Breast epithelium (tissue), 4 donors: ENCODE measurements at regions not wholly inside any gene's neighbourhood (a gene's known extent, or its start where the extent isn't known, plus 50 kb on each side); places are given as distances from the start of the nearest gene placed in this dataset.
"Not testable (repeated sequence)": the region's sequence is repeated elsewhere in the genome, so short reads cannot be mapped to it uniquely, and the experiment has no call there.

Experiments used
- DNase-seq, 2 donors: peaks; one replicate each; pipeline ENCODE4 v3.0.0-alpha.2; 2019; ENCODE audit warnings: low spot score in 2 of 2
- H3K27ac ChIP-seq, 2 donors: fragments of 200-600 bp; sonication (generic) in 1 of 2; one replicate each; pipeline ENCODE4 v1.5.1; 2016 to 2019; ENCODE audit warnings: mild to moderate bottlenecking in 1 of 2
- H3K27me3 ChIP-seq, 2 donors: fragments of 200-600 bp; sonication (generic) in 1 of 2; one replicate each; pipeline versions ENCODE4 v1.5.1 to v1.6.0; 2017 to 2019; ENCODE audit warnings: control low read depth in 1 of 2, mild to moderate bottlenecking in 1 of 2
- H3K36me3 ChIP-seq: fragments of 200-600 bp; one replicate; pipeline ENCODE4 v1.5.1; 2019
- H3K4me1 ChIP-seq, 2 donors: fragments of 200-600 bp; sonication (generic); one replicate each; pipeline ENCODE4 v1.5.1; 2016 to 2019; ENCODE audit warnings: control low read depth in 1 of 2
- H3K4me3 ChIP-seq, 3 donors: fragments of 200-600 bp; sonication (generic); 1 replicate in 2 of 3; 2 replicates in 1 of 3; pipeline ENCODE4 v1.5.1; 2016 to 2019; ENCODE audit warnings: mild to moderate bottlenecking in 3 of 3, moderate library complexity in 2 of 3
- H3K9me3 ChIP-seq, 2 donors: fragments of 200-600 bp; sonication (generic) in 1 of 2; one replicate each; pipeline ENCODE4 v1.5.1; 2016 to 2019; ENCODE audit warnings: control low read depth in 1 of 2
- POLR2A ChIP-seq: fragments of 450-650 bp; IDR thresholded peaks from one replicate; pipeline ENCODE4 v1.6.1; 2016; ENCODE audit warnings: antibody characterized with exemption, mild to moderate bottlenecking, moderate library complexity
- POLR2AphosphoS5 ChIP-seq, 3 donors: sonication (generic); formaldehyde crosslinking; IDR thresholded peaks; one replicate each; pipeline ENCODE4 v1.6.1; 2017; ENCODE audit warnings: antibody characterized with exemption in 3 of 3
- intact Hi-C: fragments of 100-400 bp; cut with DNase I; formaldehyde crosslinking; loops from one replicate; pipeline ENCODE4 v1.15.1; 2023; ENCODE audit warnings: low total_unique reads
- TF ChIP-seq, protein P1 (sequence below), 3 donors: fragments of 450-650 bp; IDR thresholded peaks; one replicate each; pipeline ENCODE4 v1.5.1; 2016 to 2017; ENCODE audit warnings: antibody characterized with exemption in 3 of 3, mild to moderate bottlenecking in 3 of 3, moderate library complexity in 3 of 3

DNA sequence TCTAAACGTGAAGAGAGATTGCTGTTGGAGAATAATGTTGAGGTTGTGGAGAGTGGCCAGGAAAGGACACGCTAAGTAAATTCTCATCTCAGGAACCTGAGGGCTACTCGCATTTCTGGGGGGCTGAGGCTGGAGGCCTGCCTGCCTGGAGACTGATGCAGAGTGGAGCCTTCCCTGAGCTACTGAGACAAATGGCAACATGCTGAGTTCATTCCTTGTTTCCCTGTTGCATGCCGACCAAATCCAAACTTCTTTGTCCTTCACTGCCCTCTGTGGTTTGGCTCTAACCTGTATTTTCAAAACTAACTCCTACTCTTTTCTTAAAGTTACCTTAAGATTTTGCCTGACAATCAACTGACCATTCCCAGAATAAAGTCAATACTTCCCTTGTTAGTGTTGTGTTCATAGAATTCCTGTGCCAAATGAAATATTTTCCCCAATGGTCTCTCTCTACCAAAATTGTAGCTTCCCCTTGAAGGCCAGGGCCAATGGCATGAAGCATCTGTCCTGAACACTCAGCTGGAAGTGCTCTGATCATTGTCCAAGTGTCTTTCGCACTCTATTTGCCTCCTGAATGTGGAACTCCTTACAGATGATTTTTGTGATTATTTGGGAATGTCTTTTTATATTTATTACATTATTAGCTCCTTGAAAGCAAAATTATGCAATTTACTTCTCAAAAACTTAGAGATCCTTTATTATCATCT is 1085.6 kb downstream of the SOCS6 start:
- peaks cover 0 to 5% of the 10 kb centered on the region in 2 donors for H3K4me1 ChIP-seq
- H3K9me3 ChIP-seq = no peaks in the 10 kb centered on the region
- no peaks in the 10 kb centered on the region for H3K27me3 ChIP-seq
- H3K4me3 ChIP-seq = no peak overlapping the region
- no peaks in the 10 kb centered on the region for H3K36me3 ChIP-seq
- TF ChIP-seq POLR2AphosphoS5 (IDR thresholded peaks at IDR 0.05) = no peak
- no peak for TF ChIP-seq POLR2A
- TF ChIP-seq, protein P1, sequence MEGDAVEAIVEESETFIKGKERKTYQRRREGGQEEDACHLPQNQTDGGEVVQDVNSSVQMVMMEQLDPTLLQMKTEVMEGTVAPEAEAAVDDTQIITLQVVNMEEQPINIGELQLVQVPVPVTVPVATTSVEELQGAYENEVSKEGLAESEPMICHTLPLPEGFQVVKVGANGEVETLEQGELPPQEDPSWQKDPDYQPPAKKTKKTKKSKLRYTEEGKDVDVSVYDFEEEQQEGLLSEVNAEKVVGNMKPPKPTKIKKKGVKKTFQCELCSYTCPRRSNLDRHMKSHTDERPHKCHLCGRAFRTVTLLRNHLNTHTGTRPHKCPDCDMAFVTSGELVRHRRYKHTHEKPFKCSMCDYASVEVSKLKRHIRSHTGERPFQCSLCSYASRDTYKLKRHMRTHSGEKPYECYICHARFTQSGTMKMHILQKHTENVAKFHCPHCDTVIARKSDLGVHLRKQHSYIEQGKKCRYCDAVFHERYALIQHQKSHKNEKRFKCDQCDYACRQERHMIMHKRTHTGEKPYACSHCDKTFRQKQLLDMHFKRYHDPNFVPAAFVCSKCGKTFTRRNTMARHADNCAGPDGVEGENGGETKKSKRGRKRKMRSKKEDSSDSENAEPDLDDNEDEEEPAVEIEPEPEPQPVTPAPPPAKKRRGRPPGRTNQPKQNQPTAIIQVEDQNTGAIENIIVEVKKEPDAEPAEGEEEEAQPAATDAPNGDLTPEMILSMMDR (IDR thresholded peaks at IDR 0.05) = no peak
- no peak for DNase-seq
- peak overlapping the region in 1 of 2 donors; percentile 18 for H3K27ac ChIP-seq
- intact Hi-C loops = no loop called here

DNA sequence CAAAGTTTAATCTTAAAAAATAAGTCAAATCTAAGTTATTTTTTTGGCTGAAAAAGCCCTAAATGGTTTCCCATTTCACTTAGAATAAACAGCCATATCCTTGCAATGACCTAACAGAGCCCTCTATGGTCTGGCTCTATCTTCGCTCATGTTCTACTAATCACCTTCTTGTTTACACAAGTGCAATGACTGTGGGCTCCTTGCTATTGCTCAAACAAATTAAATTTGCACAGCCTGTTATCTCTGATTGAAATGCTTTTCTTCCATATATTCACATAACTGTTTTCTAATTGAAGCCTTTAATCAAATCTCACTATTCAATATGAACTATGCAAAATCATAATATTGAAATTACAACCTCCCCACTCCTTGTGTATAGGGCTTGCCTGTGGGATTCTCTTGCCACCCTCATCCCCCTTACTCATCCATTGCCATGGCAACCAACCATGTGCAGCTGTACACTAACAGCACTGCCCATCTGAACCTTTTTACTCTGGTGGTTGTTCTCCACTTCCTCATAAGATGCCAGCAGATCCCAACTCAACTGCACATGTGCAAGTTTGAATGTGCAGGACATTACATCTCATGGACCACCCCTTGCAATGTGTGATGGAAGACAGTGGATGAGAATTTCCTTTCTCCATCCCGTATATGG is 1083.2 kb downstream of the SOCS6 start:
- peaks cover 3% of the 10 kb centered on the region in 2 donors for H3K9me3 ChIP-seq
- no peaks in the 10 kb centered on the region for H3K36me3 ChIP-seq
- H3K4me1 ChIP-seq = peaks cover 0 to 5% of the 10 kb centered on the region in 2 donors
- intact Hi-C loops = no loop called here
- no peaks in the 10 kb centered on the region for H3K27me3 ChIP-seq
- DNase-seq = no peak
- H3K27ac ChIP-seq = no peak overlapping the region
- TF ChIP-seq, protein P1 (IDR thresholded peaks at IDR 0.05) = no peak
- TF ChIP-seq POLR2A = no peak
- no peak for TF ChIP-seq POLR2AphosphoS5 (IDR thresholded peaks at IDR 0.05)
- H3K4me3 ChIP-seq = no peak overlapping the region

DNA sequence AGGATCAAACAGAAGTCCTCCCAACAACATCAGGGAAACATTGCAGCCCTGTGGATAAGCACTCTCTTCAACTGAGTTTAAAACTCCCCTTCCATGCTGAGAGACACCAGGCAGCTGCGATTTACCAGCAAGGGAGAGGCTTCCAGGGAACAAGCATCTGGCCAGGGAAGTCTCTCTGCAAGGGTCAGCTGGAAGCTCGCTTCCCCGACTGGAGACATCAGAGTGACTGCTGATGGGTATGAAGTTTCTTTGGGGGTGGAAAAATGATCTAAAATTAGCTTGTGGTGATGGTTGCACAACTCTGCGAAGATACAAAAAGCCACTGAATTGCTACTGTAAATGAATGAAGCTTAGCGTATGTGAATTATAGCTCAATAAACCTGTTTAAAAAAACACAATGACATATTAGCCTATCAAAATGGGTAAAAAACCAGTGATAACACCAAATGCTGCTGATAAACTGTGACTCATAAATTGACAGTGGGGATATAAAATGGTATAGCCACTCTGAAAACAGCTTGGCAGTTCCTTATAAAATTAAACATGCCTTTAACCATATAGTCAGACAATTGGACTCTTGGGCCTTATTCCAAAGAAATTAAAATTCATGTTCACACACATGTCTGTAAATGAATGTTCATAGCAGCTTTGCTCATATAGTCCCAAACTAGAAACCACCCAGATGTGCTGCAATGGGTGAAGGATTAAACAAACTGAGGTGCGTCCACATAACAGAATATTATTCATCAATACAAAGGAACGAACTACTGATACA is 1082.0 kb downstream of the SOCS6 start:
- intact Hi-C loops = no loop called here

DNA sequence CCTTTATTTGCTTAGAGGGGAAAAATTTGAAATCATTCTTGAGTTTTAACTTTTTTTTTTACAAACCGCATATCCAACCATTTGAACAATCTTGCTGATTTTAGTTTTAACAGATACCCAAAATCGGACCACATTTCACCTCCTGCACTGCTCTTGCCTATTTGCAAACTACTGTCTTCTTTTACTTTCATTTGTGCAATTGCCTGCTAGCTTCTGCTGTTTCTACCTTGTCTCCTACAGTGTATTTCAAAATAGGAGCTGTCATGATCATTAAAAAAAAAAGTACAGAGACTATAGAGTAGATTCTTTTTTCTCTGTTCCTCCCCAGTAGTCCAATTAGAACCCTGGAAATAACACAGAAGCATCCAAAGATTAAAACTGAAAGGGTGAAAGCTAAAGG is 1081.2 kb downstream of the SOCS6 start:
- no peak for DNase-seq
- Histone ChIP-seq H3K27ac (no peak overlapping the region), H3K9me3 (peaks cover 8 to 16% of the 10 kb centered on the region in 2 donors), H3K27me3 (no peaks in the 10 kb centered on the region), H3K4me1 (peaks cover 0 to 5% of the 10 kb centered on the region in 2 donors), H3K36me3 (no peaks in the 10 kb centered on the region), H3K4me3 (no peak overlapping the region)
- intact Hi-C loops = no loop called here
- TF ChIP-seq, protein P1 (IDR thresholded peaks at IDR 0.05) = no peak
- TF ChIP-seq POLR2AphosphoS5 (IDR thresholded peaks at IDR 0.05) = no peak
- no peak for TF ChIP-seq POLR2A

More for the DNA sequence above, 1082.0 kb downstream of the SOCS6 start:
- Histone ChIP-seq H3K4me1 (peaks cover 0 to 5% of the 10 kb centered on the region in 2 donors), H3K27ac (no peak overlapping the region), H3K36me3 (no peaks in the 10 kb centered on the region), H3K9me3 (peaks cover 8 to 15% of the 10 kb centered on the region in 2 donors), H3K27me3 (no peaks in the 10 kb centered on the region), H3K4me3 (no peak overlapping the region)
- TF ChIP-seq POLR2AphosphoS5 (IDR thresholded peaks at IDR 0.05) (no peak), POLR2A (no peak)
- TF ChIP-seq, protein P1 (IDR thresholded peaks at IDR 0.05) = no peak
- DNase-seq = no peak

DNA sequence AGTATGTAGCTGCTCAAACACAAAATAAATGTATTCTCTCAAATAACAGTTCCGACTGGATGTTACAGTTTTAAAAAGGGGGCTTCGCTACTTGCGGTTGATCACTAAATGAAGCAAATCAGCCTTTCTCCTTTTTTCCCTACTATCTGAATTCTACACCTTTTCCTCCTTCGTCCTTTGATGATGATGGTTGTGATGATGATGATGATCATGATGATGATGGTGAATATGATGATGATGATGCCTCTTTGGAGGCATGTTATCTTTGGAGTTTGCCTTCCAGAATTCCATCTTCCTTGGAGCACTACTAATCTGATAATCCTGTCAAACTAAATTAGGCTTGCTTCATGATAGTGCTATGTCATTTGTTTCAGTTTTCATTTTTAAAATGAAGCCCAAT is 1073.3 kb downstream of the SOCS6 start:
- Histone ChIP-seq H3K27ac (no peak overlapping the region), H3K4me1 (no peaks in the 10 kb centered on the region), H3K9me3 (peaks cover 6 to 14% of the 10 kb centered on the region in 2 donors), H3K4me3 (no peak overlapping the region), H3K36me3 (no peaks in the 10 kb centered on the region), H3K27me3 (no peaks in the 10 kb centered on the region)
- intact Hi-C loops = no loop called here
- no peak for DNase-seq
- no peak for TF ChIP-seq POLR2AphosphoS5 (IDR thresholded peaks at IDR 0.05)
- TF ChIP-seq, protein P1 (IDR thresholded peaks at IDR 0.05) = no peak
- TF ChIP-seq POLR2A = no peak

DNA sequence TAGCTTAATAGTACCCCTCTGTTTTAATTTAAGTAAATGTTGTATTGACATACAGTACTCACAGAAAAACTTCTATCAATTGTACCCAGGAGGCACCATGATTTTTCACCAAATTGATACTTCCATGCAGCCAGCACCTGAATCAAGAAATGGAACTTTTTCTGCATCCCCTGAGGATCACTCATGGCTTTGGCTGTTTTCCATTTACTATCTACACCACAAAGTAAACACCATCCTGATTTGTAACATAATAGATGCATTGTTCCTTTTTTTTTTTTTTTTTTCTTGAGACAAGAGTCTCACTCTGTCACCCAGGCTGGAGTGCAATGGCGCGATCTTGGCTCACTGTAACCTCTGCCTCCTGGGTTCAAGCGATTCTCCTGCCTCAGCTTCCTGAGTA is 1066.8 kb downstream of the SOCS6 start:
- H3K4me1 ChIP-seq, intact Hi-C loops, H3K4me3 ChIP-seq, H3K27ac ChIP-seq, H3K36me3 ChIP-seq, H3K27me3 ChIP-seq, H3K9me3 ChIP-seq, DNase-seq: not testable (repeated sequence)
